HG02973 (cell line): ENCODE measurements at regions not wholly inside any gene's neighbourhood (a gene's known extent, or its start where the extent isn't known, plus 50 kb on each side); places are given as distances from the start of the nearest gene placed in this dataset.
"Not testable (repeated sequence)": the region's sequence is repeated elsewhere in the genome, so short reads cannot be mapped to it uniquely, and the experiment has no call there.

ENCODE experiments used
- ATAC-seq: cut with Tn5 transposase; IDR thresholded peaks from one replicate; pipeline ENCODE4 v1.9.1; 2021; ENCODE audit warnings: moderate library complexity; ENCODE audit not compliant: unreplicated experiment

DNA sequence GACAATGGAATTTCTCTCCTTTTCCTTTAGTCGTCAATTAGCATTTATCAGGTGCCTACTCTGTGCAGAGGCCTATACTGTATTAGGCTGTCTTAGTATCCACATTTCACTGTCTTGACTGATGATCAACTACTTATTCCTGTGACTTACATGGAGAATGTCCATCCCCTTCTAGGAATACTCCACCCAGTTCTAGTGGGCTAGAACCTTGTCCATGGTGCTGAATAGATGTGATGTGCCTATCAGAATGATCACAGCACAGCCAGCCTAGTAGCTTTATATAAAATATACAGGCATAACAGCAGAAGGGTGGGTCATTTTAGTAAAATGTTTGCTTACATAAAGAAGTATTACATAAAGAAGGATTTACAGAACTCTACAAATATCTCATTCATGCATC is 621.4 kb downstream of the PDCD6IP start:
- no peak for ATAC-seq

DNA sequence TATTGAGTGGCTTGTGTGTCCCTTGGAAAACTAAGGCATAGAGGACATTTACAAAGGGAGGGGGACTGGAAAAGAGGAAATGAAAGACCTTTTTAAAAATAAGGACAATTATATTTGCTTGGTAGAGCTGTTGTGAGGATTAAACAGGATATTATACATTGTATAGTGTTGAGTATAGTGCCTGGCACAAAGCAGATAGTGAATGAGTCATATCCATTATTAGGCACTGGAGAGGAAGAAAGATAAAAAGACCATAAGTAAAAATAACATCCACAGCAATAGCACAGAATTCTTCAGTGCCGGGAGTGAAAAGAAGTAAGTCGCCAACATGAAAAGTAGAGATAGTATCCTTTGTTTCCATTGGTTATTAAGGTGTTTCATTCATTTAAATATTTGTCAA is 623.3 kb downstream of the PDCD6IP start:
- ATAC-seq = no peak

DNA sequence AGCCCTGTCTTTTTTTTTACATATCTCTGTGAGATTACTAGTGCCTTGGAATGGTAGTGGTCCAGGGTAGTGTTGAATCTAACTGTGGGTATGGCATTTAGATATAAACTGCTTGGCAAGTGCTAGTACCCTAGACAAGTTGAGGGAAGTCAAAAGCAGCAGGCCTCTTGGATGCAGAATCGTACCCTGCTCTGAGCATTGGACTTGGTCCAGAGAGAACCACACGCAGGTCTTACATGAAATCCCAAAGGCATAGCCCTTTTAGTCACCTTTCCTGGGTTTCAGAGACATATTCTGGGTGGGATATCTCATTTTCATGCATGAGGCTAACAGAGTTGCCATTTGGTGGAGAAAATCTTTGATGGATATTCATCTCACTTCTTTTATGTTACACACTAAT is 641.4 kb downstream of the PDCD6IP start:
- ATAC-seq = no peak

DNA sequence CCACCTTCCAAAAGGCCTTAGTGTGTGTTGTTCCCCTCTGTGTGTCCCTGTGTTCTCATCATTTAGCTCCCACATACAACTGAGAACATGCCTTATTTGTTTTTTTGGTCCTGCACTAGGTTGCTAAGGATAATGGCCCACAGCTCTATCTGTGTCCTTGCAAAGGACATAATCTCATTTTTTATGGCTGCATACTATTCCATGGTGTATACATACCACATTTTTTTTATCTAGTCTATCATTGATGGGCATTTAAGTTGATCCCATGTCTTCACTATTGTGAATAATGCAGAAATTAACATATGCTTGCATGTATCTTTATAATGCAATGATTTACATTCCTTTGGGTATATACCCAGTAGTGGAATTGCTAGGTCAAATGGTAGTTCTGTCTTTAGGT is 645.7 kb downstream of the PDCD6IP start:
- ATAC-seq = no peak

DNA sequence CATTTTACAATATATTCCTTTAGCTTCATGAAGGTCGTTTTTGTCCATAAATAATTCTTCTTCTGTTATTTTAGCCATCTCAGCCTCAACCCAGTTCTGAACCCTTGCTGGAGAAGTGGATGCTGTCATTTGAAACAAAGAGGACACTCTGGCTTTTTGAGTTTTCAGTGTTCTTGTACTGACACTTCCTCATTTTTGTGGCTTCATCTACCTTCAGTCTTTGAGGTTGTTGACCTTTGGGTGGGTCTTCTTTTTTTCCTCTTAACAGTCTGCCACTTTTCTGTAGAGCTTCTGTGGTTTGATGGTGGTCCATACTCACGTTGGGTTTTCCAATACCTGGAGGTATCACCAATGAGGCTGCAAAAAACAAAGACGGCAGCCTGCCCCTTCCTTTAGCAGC is 650.9 kb downstream of the PDCD6IP start:
- ATAC-seq = no peak

DNA sequence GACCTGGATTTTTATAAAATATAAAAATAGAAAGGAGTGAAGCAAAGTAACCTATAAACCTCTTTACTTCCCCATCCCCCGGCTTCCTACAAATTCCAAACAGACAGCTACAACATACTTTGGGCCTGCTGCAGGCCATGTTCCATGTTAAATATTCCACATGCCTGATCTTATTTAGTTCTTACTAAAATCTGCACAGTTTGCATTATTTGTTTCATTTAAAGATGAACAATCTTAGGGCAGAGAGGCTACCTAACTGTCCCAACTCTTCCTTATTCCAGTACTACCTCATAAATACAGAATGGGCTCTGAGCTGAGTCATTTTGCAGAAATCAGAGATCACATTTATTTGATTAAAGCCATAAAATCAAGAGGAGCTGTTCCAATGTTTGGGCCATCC is 665.0 kb downstream of the PDCD6IP start:
- no peak for ATAC-seq

DNA sequence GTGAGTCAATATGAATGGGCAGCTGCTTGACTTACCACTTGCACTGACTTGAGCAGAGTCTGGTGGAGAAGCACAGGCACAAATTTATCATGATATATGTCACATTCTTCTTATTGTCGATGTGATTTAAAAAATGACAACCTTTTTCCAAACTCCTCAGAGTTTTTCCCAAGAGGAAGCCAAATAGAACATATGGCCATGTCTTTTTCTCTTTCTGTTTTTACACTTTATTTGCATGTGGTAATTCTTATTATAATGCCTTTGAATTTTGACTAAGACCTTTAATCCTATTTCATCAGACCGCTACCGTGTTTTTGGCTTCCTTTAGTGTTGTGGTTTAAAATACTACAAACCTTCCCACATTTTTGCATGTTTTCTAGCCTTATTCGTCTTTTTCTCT is 666.2 kb downstream of the PDCD6IP start:
- ATAC-seq = no peak

DNA sequence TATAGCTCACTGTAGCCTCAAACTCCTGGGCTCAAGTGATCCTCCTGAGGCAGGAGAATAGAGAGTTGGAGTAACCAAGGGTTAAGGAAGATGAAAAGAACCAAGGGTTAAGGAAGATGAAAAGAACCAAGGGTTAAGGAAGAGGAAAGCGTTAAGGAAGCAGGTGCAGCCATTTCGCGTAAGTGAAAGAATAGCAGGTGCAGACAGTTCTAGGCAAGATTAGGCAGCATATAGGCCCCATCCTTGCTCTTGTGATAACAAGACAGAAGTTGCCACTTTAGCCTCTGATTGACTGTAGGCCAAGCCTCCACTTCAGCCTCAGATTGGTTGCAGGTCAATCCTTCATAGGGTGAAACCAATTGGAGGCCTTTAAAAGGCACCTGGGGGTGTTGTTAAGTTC is 677.4 kb downstream of the PDCD6IP start:
- ATAC-seq = no peak

DNA sequence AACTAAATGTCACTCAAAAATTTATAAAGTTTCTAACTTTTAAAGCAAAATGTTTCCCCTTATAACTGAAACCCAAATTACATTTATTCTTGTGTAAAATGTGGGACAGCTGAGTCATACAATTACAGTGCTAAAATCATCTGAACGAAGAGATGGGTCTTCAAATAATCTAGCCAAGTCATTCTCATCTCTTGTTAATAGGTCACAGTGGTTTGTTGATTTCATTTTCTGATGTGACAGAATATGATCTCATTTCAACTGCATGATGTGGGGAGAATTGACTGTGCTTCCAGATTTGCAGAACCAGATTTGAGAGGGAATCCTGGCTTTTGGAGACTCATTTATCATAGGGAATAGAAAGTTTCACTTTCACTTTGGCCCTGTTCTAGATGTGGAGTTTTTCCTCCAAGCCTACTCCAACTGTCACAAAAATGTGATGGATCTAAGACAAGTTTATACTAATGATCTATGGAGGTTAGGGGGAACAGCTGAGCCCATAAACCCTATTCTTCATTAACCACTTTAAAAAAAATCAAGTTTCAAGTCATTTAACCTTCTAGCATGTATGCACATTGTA is 685.0 kb downstream of the PDCD6IP start:
- no peak for ATAC-seq

DNA sequence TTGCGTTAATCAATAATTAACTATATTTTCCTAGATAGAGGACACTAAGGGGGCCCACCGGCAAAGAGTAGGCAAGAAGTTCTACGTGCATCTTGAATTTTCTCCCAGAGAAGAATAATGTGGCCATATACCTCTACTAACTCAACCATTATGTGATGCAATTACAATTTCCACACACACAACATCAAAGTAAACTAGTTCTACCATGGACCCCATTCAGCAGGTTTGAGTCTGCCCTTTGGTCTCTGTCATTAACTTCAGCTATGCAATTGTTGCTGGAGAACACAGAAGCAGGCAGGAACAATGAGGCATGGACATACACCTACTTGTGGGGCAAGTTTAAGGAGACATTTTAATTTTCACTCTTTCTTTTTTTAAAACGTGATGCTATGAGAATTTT is 705.9 kb downstream of the PDCD6IP start:
- no peak for ATAC-seq

DNA sequence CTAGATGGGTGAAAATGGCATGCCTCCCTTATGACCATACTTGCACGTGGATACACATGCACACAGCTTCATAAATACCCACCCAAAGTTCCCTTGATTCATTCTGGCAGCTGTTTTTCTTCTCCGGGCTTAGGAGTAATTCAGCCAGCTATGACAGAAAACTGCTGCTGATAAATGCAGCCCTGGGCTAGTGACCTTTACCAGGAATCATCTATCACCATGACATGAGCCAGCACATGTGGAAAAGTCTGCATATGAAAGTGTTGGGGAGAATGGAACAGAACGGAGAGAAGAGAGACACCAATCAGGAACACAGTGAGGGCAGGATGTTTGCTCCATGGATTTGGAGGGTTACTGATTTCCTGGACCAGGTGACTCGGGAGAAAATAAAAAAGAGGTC is 706.3 kb downstream of the PDCD6IP start:
- ATAC-seq = no peak

DNA sequence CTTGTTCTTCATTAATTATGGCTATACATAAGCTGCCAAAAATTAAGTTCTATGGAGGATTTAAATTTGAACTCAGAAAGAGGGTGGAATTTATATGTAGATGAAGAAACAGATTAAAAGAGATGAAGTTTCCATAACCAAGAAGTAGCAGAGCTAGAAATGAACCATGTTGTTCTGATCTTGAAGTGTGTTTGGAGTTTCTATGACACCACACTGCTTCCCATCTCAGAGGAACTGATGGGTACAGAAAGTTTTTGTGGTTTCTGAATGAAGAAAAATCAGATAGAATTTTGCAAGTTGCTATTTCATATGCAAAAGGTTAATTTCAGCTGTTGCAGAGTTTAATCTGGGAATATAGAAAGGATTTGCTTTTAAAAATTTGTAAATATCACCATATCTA is 710.3 kb downstream of the PDCD6IP start:
- ATAC-seq = no peak

DNA sequence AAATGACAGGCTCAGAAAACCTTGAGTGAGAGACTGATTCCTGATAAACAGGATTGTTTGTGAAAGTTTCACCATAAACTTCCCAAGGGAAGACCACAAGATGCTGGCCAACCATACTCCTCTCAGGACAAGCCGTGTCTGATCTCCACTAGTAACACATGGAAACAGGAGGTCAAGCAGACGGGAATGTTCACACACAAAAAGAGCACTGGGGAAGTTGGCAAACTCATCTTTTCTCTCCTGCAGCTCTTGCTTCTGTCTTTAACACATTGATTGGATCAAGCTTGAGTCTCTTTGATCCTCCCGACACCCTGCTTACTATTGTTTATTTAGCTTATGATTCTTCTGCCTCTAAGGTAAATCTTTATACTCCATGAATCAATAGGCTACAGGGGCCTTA is 713.5 kb downstream of the PDCD6IP start:
- ATAC-seq = no peak

DNA sequence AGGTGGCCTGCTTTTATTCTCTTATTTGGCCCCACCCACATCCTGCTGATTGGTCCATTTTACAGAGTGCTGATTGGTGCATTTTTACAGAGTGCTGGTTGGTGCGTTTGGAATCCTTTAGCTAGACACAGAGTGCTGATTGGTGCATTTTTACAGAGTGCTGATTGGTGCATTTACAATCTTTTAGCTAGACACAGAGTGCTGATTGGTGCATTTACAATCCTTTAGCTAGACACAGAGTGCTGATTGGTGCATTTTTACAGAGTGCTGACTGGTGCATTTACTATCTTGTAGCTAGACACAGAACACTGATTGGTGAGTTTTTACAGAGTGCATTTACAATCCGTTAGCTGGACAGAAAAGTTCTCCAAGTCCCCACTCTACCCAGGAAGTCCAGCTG is 720.6 kb downstream of the PDCD6IP start:
- not testable (repeated sequence) for ATAC-seq

DNA sequence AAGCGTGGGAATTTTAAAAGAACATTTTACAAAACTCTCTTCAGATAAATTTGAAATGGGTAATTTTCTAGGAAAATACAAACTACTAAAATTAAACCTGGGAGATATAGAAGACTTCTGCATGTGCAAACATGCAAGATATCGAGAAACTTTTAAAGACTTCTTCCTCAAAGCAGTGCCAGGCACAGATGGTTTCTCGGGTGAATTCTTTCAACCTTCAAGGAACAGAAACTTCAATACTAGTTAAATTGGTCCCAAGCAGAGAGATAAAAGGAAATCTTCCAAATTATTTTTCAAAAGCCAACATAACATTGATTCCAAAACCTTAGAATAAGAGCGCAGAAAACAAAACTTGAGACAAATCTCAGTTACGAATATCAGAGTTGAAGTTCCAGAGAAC is 732.7 kb downstream of the PDCD6IP start:
- ATAC-seq = no peak

DNA sequence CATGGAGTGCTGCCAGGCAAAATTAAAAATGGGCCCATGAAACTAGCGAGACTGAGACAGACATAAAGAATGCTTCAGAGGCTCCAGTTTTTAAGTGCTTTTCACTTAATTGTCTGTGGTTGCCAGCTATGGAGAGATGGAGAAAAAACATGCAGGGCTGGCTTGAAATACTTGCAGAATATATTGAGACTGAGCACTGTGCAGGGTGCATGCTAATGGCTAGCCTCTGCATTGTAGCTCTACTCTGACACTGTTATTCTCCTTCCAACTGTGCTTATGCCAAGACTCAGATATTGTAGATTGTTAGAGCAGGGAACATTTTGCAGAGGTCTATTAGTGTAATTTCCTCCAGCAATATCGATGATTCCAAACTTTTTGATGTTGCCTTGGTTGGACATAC is 735.0 kb downstream of the PDCD6IP start:
- no peak for ATAC-seq

DNA sequence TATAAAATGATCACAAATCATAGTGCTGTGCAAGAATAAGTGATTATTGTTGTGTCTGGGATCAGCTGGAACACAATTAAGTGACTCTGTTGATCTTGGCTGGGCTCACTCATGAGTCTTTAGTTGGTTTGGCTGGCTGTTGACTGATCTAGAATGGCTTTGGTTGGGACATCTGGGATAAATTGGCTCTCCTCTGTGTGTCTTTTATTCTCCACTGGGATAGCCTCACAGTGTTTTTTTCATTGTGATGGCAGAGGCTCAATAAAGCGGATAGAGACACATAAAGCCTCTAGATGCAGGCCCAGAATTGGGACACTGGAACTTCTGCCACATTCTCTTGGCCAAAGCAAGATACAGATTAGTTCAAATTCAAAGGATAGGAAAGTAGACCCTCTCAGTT is 735.6 kb downstream of the PDCD6IP start:
- ATAC-seq = no peak

DNA sequence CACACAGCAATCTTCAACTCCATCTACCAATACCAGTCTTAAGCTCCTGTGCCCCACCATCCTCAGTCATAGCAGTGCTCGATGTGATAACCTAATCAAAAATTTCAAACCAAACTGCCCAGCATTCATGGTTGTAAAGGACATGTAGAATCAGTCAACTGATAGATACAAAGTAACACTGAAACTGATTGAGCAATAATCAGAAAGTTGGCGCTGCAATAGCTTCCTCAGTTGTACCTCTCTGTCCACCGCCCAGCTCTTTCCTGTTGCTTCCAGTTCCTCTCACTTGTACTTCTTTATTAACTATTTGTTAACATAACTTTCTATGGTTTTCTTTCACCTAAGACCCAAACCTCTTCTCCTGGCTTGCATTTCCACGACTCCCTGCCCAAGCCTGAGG is 745.7 kb downstream of the PDCD6IP start:
- no peak for ATAC-seq

DNA sequence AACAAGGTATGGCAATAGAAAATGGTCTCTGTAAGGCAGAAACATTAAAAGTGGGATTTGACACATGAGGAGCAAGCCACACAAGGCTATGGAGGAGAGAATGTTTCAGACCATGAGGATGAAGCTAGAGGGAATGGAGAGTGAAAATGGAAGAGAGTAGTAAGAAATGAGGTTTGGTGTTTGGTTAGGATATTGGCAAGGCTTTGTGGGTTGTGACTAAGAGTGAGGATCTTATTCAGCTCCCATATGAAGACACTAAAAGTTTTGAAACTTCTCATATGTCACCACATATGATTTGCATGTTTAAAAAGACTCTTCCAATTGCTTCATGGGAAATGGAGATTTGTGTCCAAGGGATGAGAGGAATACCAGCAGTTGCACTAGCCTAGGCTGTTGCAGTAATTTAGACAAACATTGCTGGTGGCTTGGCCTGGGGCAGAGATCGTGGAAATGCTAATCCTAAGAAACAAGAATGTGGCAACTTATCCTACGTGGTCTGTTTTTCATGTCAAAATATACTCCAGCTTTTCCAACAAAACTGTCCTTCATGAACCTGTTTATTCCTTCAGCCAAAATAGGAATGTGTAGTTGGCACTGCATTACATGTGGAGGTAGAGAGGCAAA is 749.0 kb downstream of the PDCD6IP start:
- no peak for ATAC-seq

DNA sequence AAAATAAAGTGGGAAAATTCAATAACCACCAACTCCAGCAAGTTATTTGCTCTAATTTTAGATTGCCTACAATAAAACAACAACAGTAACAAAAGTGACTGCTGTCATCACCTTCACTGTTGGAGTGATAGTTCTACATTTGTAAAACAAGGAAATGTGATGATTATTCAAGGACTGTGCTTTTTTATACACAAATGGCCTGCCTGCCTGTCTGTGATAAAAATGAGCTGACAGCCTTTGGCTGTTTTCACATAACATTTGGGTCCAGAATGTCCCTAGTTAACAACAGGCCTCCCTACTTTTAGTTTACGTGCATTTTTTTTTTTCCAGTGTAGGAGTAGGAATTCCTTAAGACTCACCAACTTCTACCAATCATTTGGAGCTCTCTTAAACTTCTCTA is 768.8 kb downstream of the PDCD6IP start:
- ATAC-seq = no peak

DNA sequence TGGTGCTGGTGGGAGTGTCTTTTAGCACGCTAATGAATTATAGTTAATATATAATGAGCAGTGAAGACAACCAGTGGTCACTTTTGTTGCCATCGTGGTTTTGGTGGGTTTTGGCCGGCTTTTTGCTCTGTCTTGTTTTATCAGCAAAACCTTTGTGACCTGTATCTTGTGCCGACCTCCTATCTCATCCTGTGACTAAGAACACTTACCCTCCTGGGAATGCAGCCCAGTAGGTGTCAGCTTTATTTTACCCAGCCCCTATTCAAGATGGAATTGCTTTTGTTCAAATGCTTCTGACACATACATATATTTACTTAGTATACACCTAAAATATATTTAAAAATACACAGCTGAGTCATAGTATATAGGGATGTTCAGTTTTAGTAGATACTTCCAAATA is 770.3 kb downstream of the PDCD6IP start:
- no peak for ATAC-seq

DNA sequence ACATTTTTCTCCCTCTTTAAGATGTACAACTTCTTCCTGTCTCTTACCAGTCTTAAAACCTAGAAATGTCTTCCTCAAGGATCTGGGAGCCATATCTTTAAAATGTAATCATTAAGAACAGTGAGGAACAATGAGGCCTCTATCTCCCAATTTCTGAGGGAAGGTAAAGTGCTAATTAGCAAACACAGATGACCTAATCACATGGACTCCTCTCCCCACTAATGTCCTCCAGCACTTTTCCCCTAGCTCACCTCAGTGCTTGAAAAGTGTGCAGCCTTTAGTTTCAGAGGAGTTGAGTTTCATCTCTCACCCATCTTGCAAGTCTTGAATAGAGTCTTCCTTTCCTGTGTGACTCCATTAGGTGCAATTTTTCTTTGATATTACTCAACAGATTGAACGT is 771.0 kb downstream of the PDCD6IP start:
- no peak for ATAC-seq
